ENCODE measurements at regions not wholly inside any gene's neighbourhood (a gene's known extent, or its start where the extent isn't known, plus 50 kb on each side); places are given as distances from the start of the nearest gene placed in this dataset.

- TF ChIP-seq GATA3 (IDR thresholded peaks at IDR 0.05; ENCODE audit: low read depth, low read length): no peak
- TF ChIP-seq GATA2 (IDR thresholded peaks at IDR 0.05; ENCODE audit: low read depth, low read length): peak; percentile 13; the same call in 1 of the 2 replicates
Measured at GRCh38 chr7:91556956-91557650, 292.9 kb downstream of the FZD1 start.
